HEK293T (cell line): ENCODE measurements at regions not wholly inside any gene's neighbourhood (a gene's known extent, or its start where the extent isn't known, plus 50 kb on each side); places are given as distances from the start of the nearest gene placed in this dataset.

Experiments
- CTCF ChIA-PET: fragments of 350-600 bp; formaldehyde crosslinking; extraction: SDS; loops from one replicate; lab custom pipeline; 2021; ENCODE audit warnings: antibody characterized with exemption, inconsistent platforms; lab: Yijun Ruan, JAX
- POLR2A ChIA-PET: fragments of 350-600 bp; formaldehyde crosslinking; extraction: SDS; loops from one replicate; lab custom pipeline; 2020; ENCODE audit warnings: antibody characterized with exemption, inconsistent platforms; lab: Yijun Ruan, JAX
- DNase-seq: peaks from one replicate; pipeline ENCODE4 v3.0.0; 2012; ENCODE audit warnings: mixed read lengths; ENCODE audit errors: extremely low spot score
- ARNT ChIP-seq: fragments of 450-650 bp; IDR thresholded peaks from 2 replicates; pipeline ENCODE4 v1.6.1; 2017; ENCODE audit warnings: mild to moderate bottlenecking
- BHLHE40 ChIP-seq: fragments of 450-650 bp; IDR thresholded peaks from 2 replicates; pipeline ENCODE4 v1.6.1; 2016; ENCODE audit warnings: mild to moderate bottlenecking, moderate library complexity, borderline replicate concordance
- CTBP1 ChIP-seq: fragments of 450-650 bp; IDR thresholded peaks from 2 replicates; pipeline ENCODE4 v1.6.1; 2016; ENCODE audit warnings: borderline replicate concordance
- ELF4 ChIP-seq: fragments of 450-650 bp; IDR thresholded peaks from 2 replicates; pipeline ENCODE4 v1.6.1; 2017; ENCODE audit warnings: antibody characterized with exemption
- FOXA1 ChIP-seq: fragments of 450-650 bp; IDR thresholded peaks from 2 replicates; pipeline ENCODE4 v1.6.1; 2016; ENCODE audit warnings: mild to moderate bottlenecking
- FOXK2 ChIP-seq: fragments of 450-650 bp; IDR thresholded peaks from 2 replicates; pipeline ENCODE4 v1.6.1; 2016; ENCODE audit warnings: mild to moderate bottlenecking
- FOXM1 ChIP-seq: fragments of 450-650 bp; IDR thresholded peaks from 2 replicates; pipeline ENCODE4 v1.6.1; 2017; ENCODE audit warnings: mild to moderate bottlenecking, borderline replicate concordance
- HDGF ChIP-seq: fragments of 450-650 bp; IDR thresholded peaks from 2 replicates; pipeline ENCODE4 v1.6.1; 2017; ENCODE audit warnings: antibody characterized with exemption, borderline replicate concordance
- L3MBTL2 ChIP-seq: fragments of 450-650 bp; conservative IDR thresholded peaks from 2 replicates; pipeline ENCODE4 v1.6.1; 2016; ENCODE audit warnings: mild to moderate bottlenecking
- LEF1 ChIP-seq: fragments of 450-650 bp; IDR thresholded peaks from 2 replicates; pipeline ENCODE4 v1.6.1; 2017; ENCODE audit warnings: mild to moderate bottlenecking, borderline replicate concordance
- NFRKB ChIP-seq: fragments of 450-650 bp; IDR thresholded peaks from 2 replicates; pipeline ENCODE4 v1.6.1; 2016; ENCODE audit warnings: mild to moderate bottlenecking, moderate library complexity
- PKNOX1 ChIP-seq: fragments of 450-650 bp; IDR thresholded peaks from 2 replicates; pipeline ENCODE4 v1.6.1; 2016
- SP1 ChIP-seq: fragments of 450-650 bp; IDR thresholded peaks from 2 replicates; pipeline ENCODE4 v1.6.1; 2017
- SUZ12 ChIP-seq: fragments of 450-650 bp; IDR thresholded peaks from 2 replicates; pipeline ENCODE4 v1.6.1; 2016; ENCODE audit warnings: mild to moderate bottlenecking
- TARDBP ChIP-seq: fragments of 450-650 bp; IDR thresholded peaks from 2 replicates; pipeline ENCODE4 v1.6.1; 2016
- ZNF384 ChIP-seq: fragments of 450-650 bp; IDR thresholded peaks from 2 replicates; pipeline ENCODE4 v1.6.1; 2016

- POLR2A ChIA-PET, result no interaction called here
- DNase-seq, result no peak
- CTCF ChIA-PET, result no interaction called here
- no peak for TF ChIP-seq CTBP1
- TF ChIP-seq L3MBTL2, result no peak
- TF ChIP-seq HDGF, result no peak
- TF ChIP-seq FOXM1, result no peak
- no peak for TF ChIP-seq FOXA1
- TF ChIP-seq BHLHE40, result no peak
- TF ChIP-seq SUZ12, result no peak
- no peak for TF ChIP-seq NFRKB
- no peak for TF ChIP-seq TARDBP
- no peak for TF ChIP-seq ARNT
- no peak for TF ChIP-seq ZNF384
- no peak for TF ChIP-seq PKNOX1
- no peak for TF ChIP-seq SP1
- no peak for TF ChIP-seq ELF4
- TF ChIP-seq FOXK2, result no peak
- TF ChIP-seq LEF1, result no peak
Observed at GRCh38 chr2:81266106-81266505, 961.6 kb upstream of the LRRTM1 start.

GRCh38 chr2:81263989-81264388, 959.4 kb upstream of the LRRTM1 start:
- TF ChIP-seq ZNF384 (no peak), LEF1 (no peak), SP1 (no peak), TARDBP (no peak)
- POLR2A ChIA-PET, result no interaction called here
- CTCF ChIA-PET, result no interaction called here
- DNase-seq, result no peak

- POLR2A ChIA-PET, result no interaction called here
- TF ChIP-seq CTBP1 (no peak), SUZ12 (no peak), PKNOX1 (no peak), L3MBTL2 (no peak)
- DNase-seq, result no peak
Observed at GRCh38 chr2:81260320-81260719, 955.8 kb upstream of the LRRTM1 start.

GRCh38 chr2:81250270-81250669, 945.7 kb upstream of the LRRTM1 start:
- ChIA-PET CTCF (no interaction called here), POLR2A (no interaction called here)
- no peak for DNase-seq
- TF ChIP-seq ARNT (no peak), PKNOX1 (no peak), ZNF384 (no peak), CTBP1 (no peak), BHLHE40 (no peak), SP1 (no peak), SUZ12 (no peak), TARDBP (no peak), NFRKB (no peak), FOXA1 (no peak), LEF1 (no peak), HDGF (no peak), FOXM1 (no peak)

More at GRCh38 chr2:81260320-81260719, 955.8 kb upstream of the LRRTM1 start:
- CTCF ChIA-PET, result no interaction called here

- ChIA-PET POLR2A (no interaction called here), CTCF (no interaction called here)
- no peak for DNase-seq
- no peak for TF ChIP-seq SUZ12
- no peak for TF ChIP-seq PKNOX1
- no peak for TF ChIP-seq ELF4
- TF ChIP-seq FOXM1, result no peak
- TF ChIP-seq BHLHE40, result no peak
- TF ChIP-seq NFRKB, result no peak
- TF ChIP-seq HDGF, result no peak
- TF ChIP-seq FOXK2, result no peak
- no peak for TF ChIP-seq SP1
- TF ChIP-seq L3MBTL2, result no peak
- no peak for TF ChIP-seq ZNF384
- TF ChIP-seq LEF1, result no peak
- TF ChIP-seq ARNT, result no peak
- TF ChIP-seq TARDBP, result no peak
- TF ChIP-seq CTBP1, result no peak
- TF ChIP-seq FOXA1, result no peak
Observed at GRCh38 chr2:81249152-81249551, 944.6 kb upstream of the LRRTM1 start.

GRCh38 chr2:81247648-81248047, 943.1 kb upstream of the LRRTM1 start:
- ChIA-PET CTCF (no interaction called here), POLR2A (no interaction called here)
- DNase-seq, result no peak
- TF ChIP-seq NFRKB (no peak), PKNOX1 (no peak), FOXM1 (no peak), CTBP1 (no peak), ELF4 (no peak), SP1 (no peak), LEF1 (no peak)
